ENCODE measurements at regions not wholly inside any gene's neighbourhood (a gene's known extent, or its start where the extent isn't known, plus 50 kb on each side); places are given as distances from the start of the nearest gene placed in this dataset.

DNA sequence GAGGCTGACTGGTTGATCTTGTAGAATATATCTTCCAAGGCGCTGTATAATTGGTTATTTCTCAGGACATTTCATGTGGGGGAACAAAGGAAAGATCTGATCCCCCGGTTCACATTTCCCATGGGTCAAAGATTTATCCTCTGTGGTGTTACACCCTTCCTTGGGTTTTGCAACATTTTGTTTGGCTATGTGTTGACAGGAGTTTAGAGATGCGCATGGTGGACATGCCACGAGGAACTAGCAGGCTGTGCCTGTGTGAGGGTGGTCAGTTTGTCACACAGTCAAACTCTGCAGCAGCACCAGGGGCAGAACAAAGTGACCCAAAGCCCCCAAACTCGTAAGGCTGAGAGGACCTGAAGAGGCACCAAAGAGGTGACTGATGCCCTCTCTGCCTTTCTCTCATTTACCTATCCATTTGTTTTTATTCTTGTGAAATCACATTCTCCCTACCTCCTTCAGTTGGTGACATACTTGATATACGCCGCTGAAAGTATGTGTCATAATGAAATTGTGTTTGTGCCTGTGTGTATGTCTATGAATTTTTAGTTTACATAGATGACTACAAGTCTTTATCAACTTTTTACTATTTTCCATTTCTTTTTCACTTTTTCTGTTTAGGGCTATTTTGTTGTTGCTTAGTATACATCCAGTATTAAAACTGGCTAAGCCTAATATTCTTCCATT, 164.7 kb downstream of the SPCS3 start:
- no peak for TF ChIP-seq ZNF713 (CRISPR knock-in tag; IDR thresholded peaks at IDR 0.05)
- no peak for TF ChIP-seq YY1 (IDR thresholded peaks at IDR 0.05; ENCODE audit: insufficient read depth, insufficient replicate concordance, low read depth, low read length)
- TF ChIP-seq NFE2L2 (IDR thresholded peaks at IDR 0.05; ENCODE audit: low read length): no peak
- TF ChIP-seq SOX5 (CRISPR knock-in tag; IDR thresholded peaks at IDR 0.05; ENCODE audit: borderline replicate concordance): no peak
- TF ChIP-seq, protein P1, sequence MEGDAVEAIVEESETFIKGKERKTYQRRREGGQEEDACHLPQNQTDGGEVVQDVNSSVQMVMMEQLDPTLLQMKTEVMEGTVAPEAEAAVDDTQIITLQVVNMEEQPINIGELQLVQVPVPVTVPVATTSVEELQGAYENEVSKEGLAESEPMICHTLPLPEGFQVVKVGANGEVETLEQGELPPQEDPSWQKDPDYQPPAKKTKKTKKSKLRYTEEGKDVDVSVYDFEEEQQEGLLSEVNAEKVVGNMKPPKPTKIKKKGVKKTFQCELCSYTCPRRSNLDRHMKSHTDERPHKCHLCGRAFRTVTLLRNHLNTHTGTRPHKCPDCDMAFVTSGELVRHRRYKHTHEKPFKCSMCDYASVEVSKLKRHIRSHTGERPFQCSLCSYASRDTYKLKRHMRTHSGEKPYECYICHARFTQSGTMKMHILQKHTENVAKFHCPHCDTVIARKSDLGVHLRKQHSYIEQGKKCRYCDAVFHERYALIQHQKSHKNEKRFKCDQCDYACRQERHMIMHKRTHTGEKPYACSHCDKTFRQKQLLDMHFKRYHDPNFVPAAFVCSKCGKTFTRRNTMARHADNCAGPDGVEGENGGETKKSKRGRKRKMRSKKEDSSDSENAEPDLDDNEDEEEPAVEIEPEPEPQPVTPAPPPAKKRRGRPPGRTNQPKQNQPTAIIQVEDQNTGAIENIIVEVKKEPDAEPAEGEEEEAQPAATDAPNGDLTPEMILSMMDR (CRISPR knock-in tag; IDR thresholded peaks at IDR 0.05): no peak
- TF ChIP-seq SRF (IDR thresholded peaks at IDR 0.05; ENCODE audit: low read depth, low read length): no peak
